Nephron progenitor cell (in vitro differentiated cells): ENCODE measurements at regions not wholly inside any gene's neighbourhood (a gene's known extent, or its start where the extent isn't known, plus 50 kb on each side); places are given as distances from the start of the nearest gene placed in this dataset.

Source experiments
- DNase-seq: peaks from one replicate; pipeline ENCODE4 v3.0.0; 2021
- H3K27ac Mint-ChIP-seq: 2 replicates; pipeline ENCODE4 v1.8.0; 2021; ENCODE audit warnings: mild to moderate bottlenecking, moderate library complexity, mixed read lengths
- H3K27me3 Mint-ChIP-seq: 2 replicates; pipeline ENCODE4 v1.8.0; 2021; ENCODE audit warnings: mild to moderate bottlenecking, low read depth, mixed read lengths; ENCODE audit not compliant: poor library complexity
- H3K36me3 Mint-ChIP-seq: 2 replicates; pipeline ENCODE4 v1.8.0; 2021; ENCODE audit warnings: low read depth, mixed read lengths
- H3K4me1 Mint-ChIP-seq: 2 replicates; pipeline ENCODE4 v1.8.0; 2021; ENCODE audit warnings: mixed read lengths
- H3K4me3 Mint-ChIP-seq: 2 replicates; pipeline ENCODE4 v1.8.0; 2021; ENCODE audit warnings: mild to moderate bottlenecking, moderate library complexity, mixed read lengths
- H3K9me3 Mint-ChIP-seq: 2 replicates; pipeline ENCODE4 v1.8.0; 2021; ENCODE audit warnings: mild to moderate bottlenecking, moderate library complexity, mixed read lengths
- CTCF ChIP-seq: fragments of 200-600 bp; sonication (generic); IDR thresholded peaks from 2 replicates; pipeline ENCODE4 v1.5.0; 2021; ENCODE audit warnings: antibody characterized with exemption

GRCh38 chr11:107197932-107198331 lies 179.7 kb upstream of the GUCY1A2 start:
- no peak for TF ChIP-seq CTCF
- Mint-ChIP-seq H3K36me3 (no peaks in the 10 kb centered on the region), H3K9me3 (peaks cover 12% of the 10 kb centered on the region), H3K4me1 (no peaks in the 10 kb centered on the region), H3K4me3 (no peak overlapping the region), H3K27me3 (peaks cover 3% of the 10 kb centered on the region), H3K27ac (no peak overlapping the region)
- no peak for DNase-seq

- Mint-ChIP-seq H3K4me3 (no peak overlapping the region), H3K36me3 (no peaks in the 10 kb centered on the region), H3K4me1 (no peaks in the 10 kb centered on the region), H3K9me3 (peaks cover 12% of the 10 kb centered on the region), H3K27me3 (peaks cover 3% of the 10 kb centered on the region), H3K27ac (no peak overlapping the region)
- no peak for DNase-seq
- TF ChIP-seq CTCF, result no peak
These were observed 178.5 kb upstream of the GUCY1A2 start for GRCh38 chr11:107196732-107197131.

GRCh38 chr11:107184986-107185385 lies 166.7 kb upstream of the GUCY1A2 start:
- Mint-ChIP-seq H3K27ac (no peak overlapping the region), H3K27me3 (peaks cover 5% of the 10 kb centered on the region), H3K4me1 (no peaks in the 10 kb centered on the region), H3K36me3 (no peaks in the 10 kb centered on the region), H3K9me3 (no peaks in the 10 kb centered on the region), H3K4me3 (no peak overlapping the region)
- no peak for TF ChIP-seq CTCF
- DNase-seq, result no peak

GRCh38 chr11:107183953-107184352 lies 165.7 kb upstream of the GUCY1A2 start:
- no peaks in the 10 kb centered on the region for H3K36me3 Mint-ChIP-seq
- no peak for DNase-seq
- no peak overlapping the region for H3K4me3 Mint-ChIP-seq
- no peaks in the 10 kb centered on the region for H3K9me3 Mint-ChIP-seq
- peaks cover 5% of the 10 kb centered on the region for H3K27me3 Mint-ChIP-seq
- no peak for TF ChIP-seq CTCF
- H3K4me1 Mint-ChIP-seq, result no peaks in the 10 kb centered on the region
- no peak overlapping the region for H3K27ac Mint-ChIP-seq

GRCh38 chr11:107182978-107183377 lies 164.7 kb upstream of the GUCY1A2 start:
- H3K27me3 Mint-ChIP-seq, result no peaks in the 10 kb centered on the region

More at GRCh38 chr11:107182978-107183377, 164.7 kb upstream of the GUCY1A2 start:
- Mint-ChIP-seq H3K27ac (no peak overlapping the region), H3K9me3 (no peaks in the 10 kb centered on the region), H3K4me3 (no peak overlapping the region), H3K4me1 (no peaks in the 10 kb centered on the region), H3K36me3 (no peaks in the 10 kb centered on the region)
- no peak for TF ChIP-seq CTCF
- DNase-seq, result no peak
